ENCODE measurements at regions not wholly inside any gene's neighbourhood (a gene's known extent, or its start where the extent isn't known, plus 50 kb on each side); places are given as distances from the start of the nearest gene placed in this dataset.

DNA sequence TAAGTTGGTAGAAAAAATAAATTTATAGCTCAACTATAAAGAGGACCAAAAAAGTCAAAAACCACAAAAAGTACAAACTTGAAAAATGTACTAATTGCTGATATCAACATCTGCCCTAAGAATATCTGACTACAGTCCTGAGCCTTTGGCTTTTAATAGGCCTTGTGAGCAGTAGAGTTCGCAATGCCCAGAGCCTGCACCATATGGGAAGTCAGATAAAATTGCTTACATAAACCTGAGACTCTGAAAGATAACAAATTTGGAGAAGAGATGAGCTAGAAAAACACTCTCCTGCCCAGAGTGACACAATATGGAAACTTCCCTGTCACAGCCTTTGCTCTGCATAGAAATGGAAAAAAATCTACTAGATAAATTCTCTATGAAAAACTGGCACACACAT lies 368.0 kb upstream of the GRIN3A start:
- Mint-ChIP-seq H3K4me3 (no peak overlapping the region), H3K4me1 (no peaks in the 10 kb centered on the region), H3K36me3 (no peaks in the 10 kb centered on the region), H3K27ac (no peak overlapping the region), H3K27me3 (no peaks in the 10 kb centered on the region), H3K9me3 (peaks cover 0 to 2% (median 2%) of the 10 kb centered on the region in 3 donors)
- Histone ChIP-seq H3K27me3 (replicated peaks in 1 of 2; ENCODE audit: control insufficient read depth in 2 of 2, extremely low read depth in 1 of 2, insufficient read depth in 2 of 2, low read length in 1 of 2) (no peaks in the 10 kb centered on the region), H3K4me3 (ENCODE audit: control insufficient read depth in 1 of 2, extremely low read depth in 1 of 2, low read length in 1 of 2) (no peak overlapping the region), H3K27ac (ENCODE audit: low read length) (no peak overlapping the region), H3K9me3 (peaks cover 2% of the 10 kb centered on the region), H3K4me1 (ENCODE audit: control insufficient read depth in 1 of 2, extremely low read depth in 1 of 2, insufficient read depth in 2 of 2, low read length in 2 of 2) (no peaks in the 10 kb centered on the region), H3K36me3 (ENCODE audit: control insufficient read depth in 2 of 2, extremely low read depth in 1 of 2, insufficient read depth in 1 of 2, low read length in 1 of 2) (no peaks in the 10 kb centered on the region)
- no CpG with 5 or more reads among the region's 1 CpG for WGBS (ENCODE audit: insufficient coverage)
- ATAC-seq (replicated peaks in 1 of 4) = no peak
- no peak for DNase-seq
- CTCF ChIA-PET = no interaction called here
- POLR2A ChIA-PET = no interaction called here

DNA sequence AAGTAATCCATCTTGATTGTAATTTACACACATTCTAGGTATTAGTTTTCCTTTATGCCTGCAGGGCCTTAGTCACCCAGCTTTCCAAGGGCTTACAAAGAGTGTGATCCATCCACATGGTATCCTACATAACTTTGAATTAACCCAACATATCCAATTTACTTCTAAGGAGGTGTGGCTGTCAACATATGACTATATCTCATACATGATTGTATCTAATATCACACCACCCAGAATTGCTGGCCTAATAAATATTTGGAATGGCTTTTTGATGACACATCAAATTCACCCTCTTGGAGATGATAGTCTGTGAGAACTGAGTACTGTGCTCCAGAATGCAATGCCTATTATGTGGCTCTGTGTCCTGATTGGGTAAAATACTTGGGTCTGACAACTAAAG lies 363.3 kb upstream of the GRIN3A start:
- POLR2A ChIA-PET = no interaction called here
- Mint-ChIP-seq H3K9me3 (peaks cover 2 to 6% (median 4%) of the 10 kb centered on the region in 3 donors), H3K27ac (no peak overlapping the region)

GRCh38 chr9:102087141-102087540 lies 348.7 kb upstream of the GRIN3A start:
- POLR2A ChIA-PET = no interaction called here
- Mint-ChIP-seq H3K9me3 (peaks cover 6 to 7% (median 6%) of the 10 kb centered on the region in 3 donors), H3K4me3 (no peak overlapping the region), H3K27ac (no peak overlapping the region), H3K4me1 (no peaks in the 10 kb centered on the region), H3K27me3 (no peaks in the 10 kb centered on the region), H3K36me3 (no peaks in the 10 kb centered on the region)
- no CpG with 5 or more reads among the region's 2 CpGs for WGBS (ENCODE audit: insufficient coverage)
- H3K27me3 ChIP-seq (replicated peaks in 1 of 2; ENCODE audit: control insufficient read depth in 2 of 2, extremely low read depth in 1 of 2, insufficient read depth in 2 of 2, low read length in 1 of 2) = no peaks in the 10 kb centered on the region
- ATAC-seq (replicated peaks in 1 of 4) (no peak), DNase-seq (no peak)
- H3K27ac ChIP-seq (ENCODE audit: low read length) = no peak overlapping the region
- H3K4me3 ChIP-seq (ENCODE audit: control insufficient read depth in 1 of 2, extremely low read depth in 1 of 2, low read length in 1 of 2) = no peak overlapping the region
- H3K9me3 ChIP-seq = no peaks in the 10 kb centered on the region
- no peaks in the 10 kb centered on the region for H3K4me1 ChIP-seq (ENCODE audit: control insufficient read depth in 1 of 2, extremely low read depth in 1 of 2, insufficient read depth in 2 of 2, low read length in 2 of 2)
- CTCF ChIA-PET = no interaction called here
- H3K36me3 ChIP-seq (ENCODE audit: control insufficient read depth in 2 of 2, extremely low read depth in 1 of 2, insufficient read depth in 1 of 2, low read length in 1 of 2) = no peaks in the 10 kb centered on the region

More for the DNA sequence above, 363.3 kb upstream of the GRIN3A start:
- H3K4me1 ChIP-seq (ENCODE audit: control insufficient read depth in 1 of 2, extremely low read depth in 1 of 2, insufficient read depth in 2 of 2, low read length in 2 of 2) = no peaks in the 10 kb centered on the region
- H3K4me3 ChIP-seq (ENCODE audit: control insufficient read depth in 1 of 2, extremely low read depth in 1 of 2, low read length in 1 of 2) = no peak overlapping the region
- no peaks in the 10 kb centered on the region for H3K36me3 ChIP-seq (ENCODE audit: control insufficient read depth in 2 of 2, extremely low read depth in 1 of 2, insufficient read depth in 1 of 2, low read length in 1 of 2)
- H3K27ac ChIP-seq (ENCODE audit: low read length) = no peak overlapping the region
- peaks cover 2% of the 10 kb centered on the region for H3K9me3 ChIP-seq
- H3K27me3 ChIP-seq (replicated peaks in 1 of 2; ENCODE audit: control insufficient read depth in 2 of 2, extremely low read depth in 1 of 2, insufficient read depth in 2 of 2, low read length in 1 of 2) = no peaks in the 10 kb centered on the region
- H3K4me3 Mint-ChIP-seq = no peak overlapping the region
- ATAC-seq (replicated peaks in 1 of 4) (no peak), DNase-seq (no peak)
- H3K27me3 Mint-ChIP-seq = no peaks in the 10 kb centered on the region
- H3K36me3 Mint-ChIP-seq = no peaks in the 10 kb centered on the region
- H3K4me1 Mint-ChIP-seq = no peaks in the 10 kb centered on the region
- CTCF ChIA-PET = no interaction called here

DNA sequence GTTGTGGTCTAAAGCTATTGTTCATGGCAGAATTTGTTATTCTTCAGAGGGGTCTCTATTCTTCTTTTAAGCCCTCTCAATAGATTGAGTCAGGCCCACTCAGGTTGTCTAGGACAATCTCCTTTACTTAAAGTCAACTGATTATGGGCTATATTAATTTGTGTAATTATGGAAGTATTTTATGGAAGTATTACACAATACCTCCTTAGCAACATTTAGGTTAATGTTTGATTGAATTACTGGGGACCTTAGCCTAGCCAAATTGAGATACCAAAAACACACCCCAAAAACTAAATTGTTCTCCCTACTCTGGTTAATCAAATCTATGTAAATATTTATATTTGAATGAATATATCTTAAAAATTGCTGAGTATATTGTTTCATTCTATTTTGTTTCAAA lies 347.1 kb upstream of the GRIN3A start:
- ChIA-PET POLR2A (no interaction called here), CTCF (no interaction called here)
- Histone ChIP-seq H3K36me3 (ENCODE audit: control insufficient read depth in 2 of 2, extremely low read depth in 1 of 2, insufficient read depth in 1 of 2, low read length in 1 of 2) (no peaks in the 10 kb centered on the region), H3K4me1 (ENCODE audit: control insufficient read depth in 1 of 2, extremely low read depth in 1 of 2, insufficient read depth in 2 of 2, low read length in 2 of 2) (no peaks in the 10 kb centered on the region), H3K9me3 (no peaks in the 10 kb centered on the region), H3K27me3 (replicated peaks in 1 of 2; ENCODE audit: control insufficient read depth in 2 of 2, extremely low read depth in 1 of 2, insufficient read depth in 2 of 2, low read length in 1 of 2) (no peaks in the 10 kb centered on the region), H3K27ac (ENCODE audit: low read length) (no peak overlapping the region), H3K4me3 (ENCODE audit: control insufficient read depth in 1 of 2, extremely low read depth in 1 of 2, low read length in 1 of 2) (no peak overlapping the region)
- DNase-seq (no peak), ATAC-seq (replicated peaks in 1 of 4) (no peak)
- Mint-ChIP-seq H3K4me3 (no peak overlapping the region), H3K9me3 (peaks cover 6 to 7% (median 6%) of the 10 kb centered on the region in 3 donors), H3K27ac (no peak overlapping the region), H3K36me3 (no peaks in the 10 kb centered on the region), H3K4me1 (no peaks in the 10 kb centered on the region), H3K27me3 (no peaks in the 10 kb centered on the region)

DNA sequence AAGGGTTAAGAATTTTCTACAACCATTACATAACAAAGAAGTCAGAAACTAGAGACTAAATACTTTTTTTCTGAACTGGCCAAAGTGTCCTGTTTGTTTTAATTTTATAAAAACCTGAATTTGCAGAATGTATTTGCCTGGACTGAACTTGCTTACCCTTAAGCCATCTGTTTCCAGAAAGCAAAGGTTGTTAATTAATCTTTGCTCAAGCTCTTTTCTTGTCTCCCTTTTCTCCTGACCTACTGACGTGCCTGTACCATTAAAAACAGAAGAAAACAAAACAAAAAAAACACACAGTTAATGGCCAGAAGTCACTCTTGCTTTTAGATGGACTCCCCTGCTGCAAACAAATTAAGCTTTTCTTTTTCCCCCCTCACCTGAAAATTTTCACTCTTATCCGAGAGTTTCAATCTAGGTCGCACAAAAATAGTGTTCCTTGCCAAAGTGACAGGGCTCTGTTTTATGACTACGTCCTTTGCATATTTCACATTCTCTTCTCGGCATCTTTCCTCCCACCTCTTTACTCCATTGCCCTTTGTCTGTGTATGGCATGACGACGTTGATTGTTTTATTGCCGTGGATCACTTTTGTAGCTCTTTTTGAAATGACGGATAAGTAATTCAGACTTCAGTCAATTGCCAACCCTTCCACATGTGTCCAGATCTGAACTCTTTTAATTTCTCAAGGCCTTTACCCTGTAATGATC lies 333.8 kb upstream of the GRIN3A start:
- Mint-ChIP-seq H3K27me3 (no peaks in the 10 kb centered on the region), H3K4me1 (no peaks in the 10 kb centered on the region), H3K27ac (no peak overlapping the region), H3K4me3 (no peak overlapping the region), H3K36me3 (no peaks in the 10 kb centered on the region), H3K9me3 (peaks cover 0 to 9% (median 2%) of the 10 kb centered on the region in 3 donors)
- no peak for ATAC-seq (replicated peaks in 1 of 4)
- Histone ChIP-seq H3K9me3 (no peaks in the 10 kb centered on the region), H3K27me3 (replicated peaks in 1 of 2; ENCODE audit: control insufficient read depth in 2 of 2, extremely low read depth in 1 of 2, insufficient read depth in 2 of 2, low read length in 1 of 2) (no peaks in the 10 kb centered on the region), H3K36me3 (ENCODE audit: control insufficient read depth in 2 of 2, extremely low read depth in 1 of 2, insufficient read depth in 1 of 2, low read length in 1 of 2) (no peaks in the 10 kb centered on the region), H3K4me3 (ENCODE audit: control insufficient read depth in 1 of 2, extremely low read depth in 1 of 2, low read length in 1 of 2) (no peak overlapping the region), H3K4me1 (ENCODE audit: control insufficient read depth in 1 of 2, extremely low read depth in 1 of 2, insufficient read depth in 2 of 2, low read length in 2 of 2) (no peaks in the 10 kb centered on the region), H3K27ac (ENCODE audit: low read length) (no peak overlapping the region)
- POLR2A ChIA-PET = no interaction called here
- CTCF ChIA-PET = no interaction called here
- no peak for DNase-seq
- WGBS (ENCODE audit: insufficient coverage) = 80% methylated on average over 7 of the region's 9 CpGs

GRCh38 chr9:102069969-102070368 lies 331.5 kb upstream of the GRIN3A start:
- DNase-seq = no peak
- Mint-ChIP-seq H3K27me3 (no peaks in the 10 kb centered on the region), H3K4me3 (no peak overlapping the region), H3K27ac (no peak overlapping the region), H3K36me3 (no peaks in the 10 kb centered on the region), H3K9me3 (peaks cover 0 to 9% (median 5%) of the 10 kb centered on the region in 3 donors), H3K4me1 (no peaks in the 10 kb centered on the region)
- Histone ChIP-seq H3K4me3 (ENCODE audit: control insufficient read depth in 1 of 2, extremely low read depth in 1 of 2, low read length in 1 of 2) (no peak overlapping the region), H3K4me1 (ENCODE audit: control insufficient read depth in 1 of 2, extremely low read depth in 1 of 2, insufficient read depth in 2 of 2, low read length in 2 of 2) (no peaks in the 10 kb centered on the region), H3K27ac (ENCODE audit: low read length) (no peak overlapping the region), H3K9me3 (no peaks in the 10 kb centered on the region), H3K36me3 (ENCODE audit: control insufficient read depth in 2 of 2, extremely low read depth in 1 of 2, insufficient read depth in 1 of 2, low read length in 1 of 2) (no peaks in the 10 kb centered on the region), H3K27me3 (replicated peaks in 1 of 2; ENCODE audit: control insufficient read depth in 2 of 2, extremely low read depth in 1 of 2, insufficient read depth in 2 of 2, low read length in 1 of 2) (peaks cover 0 to 2% of the 10 kb centered on the region in 2 experiments)
- no peak for ATAC-seq (replicated peaks in 1 of 4)
- ChIA-PET POLR2A (no interaction called here), CTCF (no interaction called here)
- no CpG with 5 or more reads among the region's 1 CpG for WGBS (ENCODE audit: insufficient coverage)

DNA sequence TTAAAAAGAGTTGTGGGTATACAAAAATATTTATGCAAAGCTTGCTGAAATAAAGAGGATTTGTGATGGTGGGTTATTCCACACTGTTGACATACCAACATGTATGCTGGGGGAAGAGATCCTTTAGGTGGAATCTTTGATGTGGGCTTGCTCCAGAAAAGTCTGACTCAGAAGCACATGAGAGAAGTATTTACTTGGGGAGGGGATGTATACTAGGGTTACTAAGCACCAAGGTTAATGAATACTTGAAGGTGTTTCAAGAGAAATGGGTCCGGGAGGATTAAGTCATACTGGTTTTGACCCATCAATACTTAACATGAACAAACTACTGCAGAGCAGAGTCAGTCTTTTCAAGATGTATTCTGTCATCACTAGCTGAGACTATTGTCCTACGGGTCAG lies 316.4 kb upstream of the GRIN3A start:
- H3K9me3 ChIP-seq = no peaks in the 10 kb centered on the region
- Mint-ChIP-seq H3K36me3 (no peaks in the 10 kb centered on the region), H3K27me3 (no peaks in the 10 kb centered on the region), H3K4me3 (no peak overlapping the region), H3K9me3 (peaks cover 0 to 5% (median 3%) of the 10 kb centered on the region in 3 donors), H3K4me1 (peaks cover 0 to 20% (median 9%) of the 10 kb centered on the region in 3 donors), H3K27ac (peak overlapping the region in 1 of 2 donors; percentile 36)
- ChIA-PET CTCF (no interaction called here), POLR2A (no interaction called here)
- DNase-seq = no peak
- H3K27ac ChIP-seq (ENCODE audit: low read length) = no peak overlapping the region
- no peaks in the 10 kb centered on the region for H3K27me3 ChIP-seq (replicated peaks in 1 of 2; ENCODE audit: control insufficient read depth in 2 of 2, extremely low read depth in 1 of 2, insufficient read depth in 2 of 2, low read length in 1 of 2)
- no peaks in the 10 kb centered on the region for H3K36me3 ChIP-seq (ENCODE audit: control insufficient read depth in 2 of 2, extremely low read depth in 1 of 2, insufficient read depth in 1 of 2, low read length in 1 of 2)
- WGBS (ENCODE audit: insufficient coverage) = no CpG with 5 or more reads among the region's 2 CpGs
- H3K4me1 ChIP-seq (ENCODE audit: control insufficient read depth in 1 of 2, extremely low read depth in 1 of 2, insufficient read depth in 2 of 2, low read length in 2 of 2) = no peaks in the 10 kb centered on the region
- H3K4me3 ChIP-seq (ENCODE audit: control insufficient read depth in 1 of 2, extremely low read depth in 1 of 2, low read length in 1 of 2) = no peak overlapping the region
- ATAC-seq (replicated peaks in 1 of 4) = no peak
